Osteocyte (in vitro differentiated cells): ENCODE measurements at regions not wholly inside any gene's neighbourhood (a gene's known extent, or its start where the extent isn't known, plus 50 kb on each side); places are given as distances from the start of the nearest gene placed in this dataset.

Source experiments
- DNase-seq: peaks from one replicate; pipeline ENCODE4 v3.0.0; 2021; ENCODE audit warnings: mixed read lengths; ENCODE audit not compliant: unreplicated experiment; ENCODE audit errors: extremely low spot score
- H3K27ac Mint-ChIP-seq: one replicate; pipeline ENCODE4 v1.8.0; 2021; ENCODE audit warnings: mild to moderate bottlenecking, mixed read lengths; ENCODE audit not compliant: unreplicated experiment
- H3K27me3 Mint-ChIP-seq: one replicate; pipeline ENCODE4 v1.8.0; 2021; ENCODE audit warnings: mixed read lengths; ENCODE audit not compliant: unreplicated experiment
- H3K36me3 Mint-ChIP-seq: one replicate; pipeline ENCODE4 v1.8.0; 2021; ENCODE audit warnings: mixed read lengths; ENCODE audit not compliant: unreplicated experiment
- H3K4me1 Mint-ChIP-seq: one replicate; pipeline ENCODE4 v1.8.0; 2021; ENCODE audit warnings: mixed read lengths; ENCODE audit not compliant: unreplicated experiment
- H3K4me3 Mint-ChIP-seq: one replicate; pipeline ENCODE4 v1.8.0; 2021; ENCODE audit warnings: mild to moderate bottlenecking, moderate library complexity, mixed read lengths; ENCODE audit not compliant: unreplicated experiment
- H3K9me3 Mint-ChIP-seq: one replicate; pipeline ENCODE4 v1.8.0; 2021; ENCODE audit warnings: mixed read lengths; ENCODE audit not compliant: unreplicated experiment
- CTCF ChIP-seq: fragments of 200-600 bp; sonication (generic); IDR thresholded peaks from 2 replicates; pipeline ENCODE4 v1.5.0; 2021; ENCODE audit warnings: antibody characterized with exemption, mild to moderate bottlenecking, moderate library complexity

- TF ChIP-seq CTCF = no peak
- peak; percentile 59 for DNase-seq
- H3K4me3 Mint-ChIP-seq = peak overlapping the region; percentile 24
- no peaks in the 10 kb centered on the region for H3K27me3 Mint-ChIP-seq
- H3K4me1 Mint-ChIP-seq = peaks cover 37% of the 10 kb centered on the region
- H3K27ac Mint-ChIP-seq = peak overlapping the region; percentile 93
- H3K36me3 Mint-ChIP-seq = no peaks in the 10 kb centered on the region
- peaks cover 5% of the 10 kb centered on the region for H3K9me3 Mint-ChIP-seq
These were observed 61.4 kb upstream of the ZBTB7C start for GRCh38 chr18:48470484-48471180.

GRCh38 chr18:48468151-48468550 lies 59.0 kb upstream of the ZBTB7C start:
- TF ChIP-seq CTCF = no peak
- no peaks in the 10 kb centered on the region for H3K27me3 Mint-ChIP-seq
- no peaks in the 10 kb centered on the region for H3K36me3 Mint-ChIP-seq
- DNase-seq = peak; percentile 44
- no peak overlapping the region for H3K4me3 Mint-ChIP-seq
- peaks cover 38% of the 10 kb centered on the region for H3K4me1 Mint-ChIP-seq
- H3K27ac Mint-ChIP-seq = peak overlapping the region; percentile 31
- peaks cover 5% of the 10 kb centered on the region for H3K9me3 Mint-ChIP-seq

- Mint-ChIP-seq H3K4me1 (peaks cover 36% of the 10 kb centered on the region), H3K36me3 (no peaks in the 10 kb centered on the region), H3K27ac (no peak overlapping the region), H3K9me3 (peaks cover 2% of the 10 kb centered on the region), H3K4me3 (no peak overlapping the region), H3K27me3 (no peaks in the 10 kb centered on the region)
- DNase-seq = no peak
- TF ChIP-seq CTCF = no peak
These were observed 58.0 kb upstream of the ZBTB7C start for GRCh38 chr18:48467231-48467630.

- no peak for DNase-seq
- Mint-ChIP-seq H3K27me3 (no peaks in the 10 kb centered on the region), H3K9me3 (no peaks in the 10 kb centered on the region), H3K27ac (no peak overlapping the region), H3K4me3 (no peak overlapping the region), H3K36me3 (no peaks in the 10 kb centered on the region), H3K4me1 (peaks cover 2% of the 10 kb centered on the region)
- no peak for TF ChIP-seq CTCF
These were observed 53.3 kb upstream of the ZBTB7C start for GRCh38 chr18:48462510-48462909.

- no peak overlapping the region for H3K27ac Mint-ChIP-seq
- no peaks in the 10 kb centered on the region for H3K36me3 Mint-ChIP-seq
- no peak overlapping the region for H3K4me3 Mint-ChIP-seq
- H3K27me3 Mint-ChIP-seq = no peaks in the 10 kb centered on the region
- H3K9me3 Mint-ChIP-seq = no peaks in the 10 kb centered on the region
- no peak for TF ChIP-seq CTCF
- peaks cover 4% of the 10 kb centered on the region for H3K4me1 Mint-ChIP-seq
- DNase-seq = no peak
These were observed 51.9 kb upstream of the ZBTB7C start for GRCh38 chr18:48460929-48461583.
